ENCODE measurements at regions not wholly inside any gene's neighbourhood (a gene's known extent, or its start where the extent isn't known, plus 50 kb on each side); places are given as distances from the start of the nearest gene placed in this dataset.

GRCh38 chr10:130611239-130611638, 475.0 kb downstream of the GLRX3 start:
- Histone ChIP-seq H3K27ac (ENCODE audit: low read depth, low read length) (no peak overlapping the region), H3K4me3 (ENCODE audit: low read length) (no peak overlapping the region), H3K4me1 (ENCODE audit: control insufficient read depth in 2 of 2, insufficient read depth in 2 of 2, low read length in 2 of 2) (no peaks in the 10 kb centered on the region), H3K27me3 (ENCODE audit: control insufficient read depth in 2 of 2, insufficient read depth in 2 of 2, low read length in 2 of 2) (no peaks in the 10 kb centered on the region), H3K9me3 (ENCODE audit: control insufficient read depth in 2 of 3, low read length in 3 of 3) (no peaks in the 10 kb centered on the region), H3K36me3 (ENCODE audit: control insufficient read depth in 2 of 3, insufficient read depth in 3 of 3, low read length in 3 of 3) (no peaks in the 10 kb centered on the region)
- no peak overlapping the region for H3K27ac Mint-ChIP-seq
- DNase-seq (no peak), ATAC-seq (no peak)
- no peak overlapping the region for H3K4me3 Mint-ChIP-seq
- peaks cover 0 to 3% (median 0%) of the 10 kb centered on the region in 5 donors for H3K36me3 Mint-ChIP-seq
- intact Hi-C loops (cut with micrococcal nuclease) = no loop called here
- ChIA-PET POLR2A (no interaction called here), CTCF (no interaction called here)
- no peaks in the 10 kb centered on the region for H3K4me1 Mint-ChIP-seq
- H3K27me3 Mint-ChIP-seq = peaks cover 0 to 20% (median 8%) of the 10 kb centered on the region in 5 donors
- H3K9me3 Mint-ChIP-seq = peaks cover 0 to 21% (median 4%) of the 10 kb centered on the region in 11 donors

GRCh38 chr10:130615457-130615856, 479.3 kb downstream of the GLRX3 start:
- intact Hi-C loops (cut with micrococcal nuclease) = no loop called here
- ATAC-seq (no peak), DNase-seq (no peak)
- peaks cover 0 to 21% (median 4%) of the 10 kb centered on the region in 11 donors for H3K9me3 Mint-ChIP-seq
- H3K4me1 Mint-ChIP-seq = no peaks in the 10 kb centered on the region
- no peaks in the 10 kb centered on the region for H3K36me3 Mint-ChIP-seq
- H3K27ac ChIP-seq (ENCODE audit: low read depth, low read length) = no peak overlapping the region
- H3K27me3 Mint-ChIP-seq = peaks cover 2 to 23% (median 13%) of the 10 kb centered on the region in 5 donors
- no peaks in the 10 kb centered on the region for H3K27me3 ChIP-seq (ENCODE audit: control insufficient read depth in 2 of 2, insufficient read depth in 2 of 2, low read length in 2 of 2)
- no peak overlapping the region for H3K27ac Mint-ChIP-seq
- CTCF ChIA-PET = no interaction called here
- no peak overlapping the region for H3K4me3 Mint-ChIP-seq
- POLR2A ChIA-PET = no interaction called here
- H3K4me3 ChIP-seq (ENCODE audit: low read length) = no peak overlapping the region
- no peaks in the 10 kb centered on the region for H3K4me1 ChIP-seq (ENCODE audit: control insufficient read depth in 2 of 2, insufficient read depth in 2 of 2, low read length in 2 of 2)
- H3K36me3 ChIP-seq (ENCODE audit: control insufficient read depth in 2 of 3, insufficient read depth in 3 of 3, low read length in 3 of 3) = no peaks in the 10 kb centered on the region
- H3K9me3 ChIP-seq (ENCODE audit: control insufficient read depth in 2 of 3, low read length in 3 of 3) = no peaks in the 10 kb centered on the region

GRCh38 chr10:130617985-130618384, 481.8 kb downstream of the GLRX3 start:
- no peaks in the 10 kb centered on the region for H3K36me3 Mint-ChIP-seq
- CTCF ChIA-PET = no interaction called here

GRCh38 chr10:130618647-130619046, 482.5 kb downstream of the GLRX3 start:
- ATAC-seq = no peak
- no peak overlapping the region for H3K4me3 ChIP-seq (ENCODE audit: low read length)
- no peak for DNase-seq
- H3K36me3 ChIP-seq (ENCODE audit: control insufficient read depth in 2 of 3, insufficient read depth in 3 of 3, low read length in 3 of 3) = no peaks in the 10 kb centered on the region
- Mint-ChIP-seq H3K36me3 (no peaks in the 10 kb centered on the region), H3K4me3 (no peak overlapping the region), H3K4me1 (no peaks in the 10 kb centered on the region), H3K9me3 (peaks cover 0 to 8% (median 0%) of the 10 kb centered on the region in 11 donors), H3K27me3 (peaks cover 2 to 48% (median 20%) of the 10 kb centered on the region in 5 donors), H3K27ac (no peak overlapping the region)
- POLR2A ChIA-PET = no interaction called here
- no peaks in the 10 kb centered on the region for H3K4me1 ChIP-seq (ENCODE audit: control insufficient read depth in 2 of 2, insufficient read depth in 2 of 2, low read length in 2 of 2)
- H3K27ac ChIP-seq (ENCODE audit: low read depth, low read length) = no peak overlapping the region
- no peaks in the 10 kb centered on the region for H3K27me3 ChIP-seq (ENCODE audit: control insufficient read depth in 2 of 2, insufficient read depth in 2 of 2, low read length in 2 of 2)
- CTCF ChIA-PET = no interaction called here
- no peaks in the 10 kb centered on the region for H3K9me3 ChIP-seq (ENCODE audit: control insufficient read depth in 2 of 3, low read length in 3 of 3)
- intact Hi-C loops (cut with micrococcal nuclease) = no loop called here

More at GRCh38 chr10:130617985-130618384, 481.8 kb downstream of the GLRX3 start:
- Histone ChIP-seq H3K36me3 (ENCODE audit: control insufficient read depth in 2 of 3, insufficient read depth in 3 of 3, low read length in 3 of 3) (no peaks in the 10 kb centered on the region), H3K4me3 (ENCODE audit: low read length) (no peak overlapping the region), H3K4me1 (ENCODE audit: control insufficient read depth in 2 of 2, insufficient read depth in 2 of 2, low read length in 2 of 2) (no peaks in the 10 kb centered on the region), H3K27ac (ENCODE audit: low read depth, low read length) (no peak overlapping the region), H3K9me3 (ENCODE audit: control insufficient read depth in 2 of 3, low read length in 3 of 3) (no peaks in the 10 kb centered on the region), H3K27me3 (ENCODE audit: control insufficient read depth in 2 of 2, insufficient read depth in 2 of 2, low read length in 2 of 2) (no peaks in the 10 kb centered on the region)
- POLR2A ChIA-PET = no interaction called here
- intact Hi-C loops (cut with micrococcal nuclease) = no loop called here
- Mint-ChIP-seq H3K4me1 (no peaks in the 10 kb centered on the region), H3K9me3 (peaks cover 0 to 14% (median 2%) of the 10 kb centered on the region in 11 donors), H3K27me3 (peaks cover 2 to 45% (median 16%) of the 10 kb centered on the region in 5 donors), H3K4me3 (no peak overlapping the region), H3K27ac (no peak overlapping the region)
- DNase-seq (no peak), ATAC-seq (no peak)

- H3K9me3 ChIP-seq (ENCODE audit: control insufficient read depth in 2 of 3, low read length in 3 of 3) = no peaks in the 10 kb centered on the region
- no peaks in the 10 kb centered on the region for H3K27me3 ChIP-seq (ENCODE audit: control insufficient read depth in 2 of 2, insufficient read depth in 2 of 2, low read length in 2 of 2)
- H3K36me3 Mint-ChIP-seq = no peaks in the 10 kb centered on the region
- no peak overlapping the region for H3K4me3 ChIP-seq (ENCODE audit: low read length)
- no peak overlapping the region for H3K4me3 Mint-ChIP-seq
- ChIA-PET POLR2A (no interaction called here), CTCF (no interaction called here)
- H3K36me3 ChIP-seq (ENCODE audit: control insufficient read depth in 2 of 3, insufficient read depth in 3 of 3, low read length in 3 of 3) = no peaks in the 10 kb centered on the region
- no peak for DNase-seq
- H3K9me3 Mint-ChIP-seq = peaks cover 0 to 5% (median 0%) of the 10 kb centered on the region in 11 donors
- no peak for ATAC-seq
- H3K27me3 Mint-ChIP-seq = peaks cover 2 to 68% (median 25%) of the 10 kb centered on the region in 5 donors
- H3K4me1 ChIP-seq (ENCODE audit: control insufficient read depth in 2 of 2, insufficient read depth in 2 of 2, low read length in 2 of 2) = no peaks in the 10 kb centered on the region
- H3K27ac Mint-ChIP-seq = no peak overlapping the region
- intact Hi-C loops (cut with micrococcal nuclease) = no loop called here
- no peak overlapping the region for H3K27ac ChIP-seq (ENCODE audit: low read depth, low read length)
- H3K4me1 Mint-ChIP-seq = no peaks in the 10 kb centered on the region
These were observed 485.1 kb downstream of the GLRX3 start for GRCh38 chr10:130621231-130621775.

- H3K9me3 ChIP-seq (ENCODE audit: control insufficient read depth in 2 of 3, low read length in 3 of 3) = no peaks in the 10 kb centered on the region
- no peaks in the 10 kb centered on the region for H3K27me3 ChIP-seq (ENCODE audit: control insufficient read depth in 2 of 2, insufficient read depth in 2 of 2, low read length in 2 of 2)
- no peak for ATAC-seq
- Mint-ChIP-seq H3K27ac (no peak overlapping the region), H3K36me3 (no peaks in the 10 kb centered on the region), H3K27me3 (peaks cover 2 to 56% (median 25%) of the 10 kb centered on the region in 5 donors), H3K4me3 (no peak overlapping the region), H3K9me3 (peaks cover 0 to 5% (median 0%) of the 10 kb centered on the region in 11 donors), H3K4me1 (no peaks in the 10 kb centered on the region)
- H3K4me3 ChIP-seq (ENCODE audit: low read length) = no peak overlapping the region
- intact Hi-C loops (cut with micrococcal nuclease) = no loop called here
- H3K36me3 ChIP-seq (ENCODE audit: control insufficient read depth in 2 of 3, insufficient read depth in 3 of 3, low read length in 3 of 3) = no peaks in the 10 kb centered on the region
- no peak overlapping the region for H3K27ac ChIP-seq (ENCODE audit: low read depth, low read length)
- no peaks in the 10 kb centered on the region for H3K4me1 ChIP-seq (ENCODE audit: control insufficient read depth in 2 of 2, insufficient read depth in 2 of 2, low read length in 2 of 2)
- no peak for DNase-seq
- ChIA-PET POLR2A (no interaction called here), CTCF (interaction anchor here (0.5 kb wide), 1 partner anchor 131 kb away, joined by 3 read pairs; no protein-coding TSS in a partner anchor)
These were observed 487.6 kb downstream of the GLRX3 start for GRCh38 chr10:130623680-130624267.
